ENCODE measurements at regions not wholly inside any gene's neighbourhood (a gene's known extent, or its start where the extent isn't known, plus 50 kb on each side); places are given as distances from the start of the nearest gene placed in this dataset.

DNA sequence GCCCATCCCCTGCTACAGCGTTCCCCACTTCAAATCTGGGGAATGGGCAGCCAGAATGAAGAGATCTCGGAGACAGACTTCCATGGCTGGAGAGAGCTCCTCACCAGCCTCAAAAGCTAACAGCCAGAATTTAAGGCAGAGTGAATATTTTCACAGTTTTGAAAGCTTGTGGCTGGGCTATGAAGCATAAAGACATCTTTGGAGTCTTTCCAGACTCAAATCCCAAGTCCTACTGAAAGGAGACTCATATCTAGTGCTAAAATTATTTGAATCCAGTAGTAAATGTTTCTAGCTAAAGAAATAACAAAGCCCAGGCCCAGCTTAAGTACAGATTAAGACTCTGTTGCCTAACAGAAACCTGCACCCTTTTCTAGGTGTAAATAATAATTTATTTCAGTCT is 628.4 kb upstream of the ALCAM start:
- DNase-seq (ENCODE audit: low read depth), result no peak
- TF ChIP-seq MYC (IDR thresholded peaks at IDR 0.05; ENCODE audit: low read depth, low read length), result no peak
- TF ChIP-seq, protein P1, sequence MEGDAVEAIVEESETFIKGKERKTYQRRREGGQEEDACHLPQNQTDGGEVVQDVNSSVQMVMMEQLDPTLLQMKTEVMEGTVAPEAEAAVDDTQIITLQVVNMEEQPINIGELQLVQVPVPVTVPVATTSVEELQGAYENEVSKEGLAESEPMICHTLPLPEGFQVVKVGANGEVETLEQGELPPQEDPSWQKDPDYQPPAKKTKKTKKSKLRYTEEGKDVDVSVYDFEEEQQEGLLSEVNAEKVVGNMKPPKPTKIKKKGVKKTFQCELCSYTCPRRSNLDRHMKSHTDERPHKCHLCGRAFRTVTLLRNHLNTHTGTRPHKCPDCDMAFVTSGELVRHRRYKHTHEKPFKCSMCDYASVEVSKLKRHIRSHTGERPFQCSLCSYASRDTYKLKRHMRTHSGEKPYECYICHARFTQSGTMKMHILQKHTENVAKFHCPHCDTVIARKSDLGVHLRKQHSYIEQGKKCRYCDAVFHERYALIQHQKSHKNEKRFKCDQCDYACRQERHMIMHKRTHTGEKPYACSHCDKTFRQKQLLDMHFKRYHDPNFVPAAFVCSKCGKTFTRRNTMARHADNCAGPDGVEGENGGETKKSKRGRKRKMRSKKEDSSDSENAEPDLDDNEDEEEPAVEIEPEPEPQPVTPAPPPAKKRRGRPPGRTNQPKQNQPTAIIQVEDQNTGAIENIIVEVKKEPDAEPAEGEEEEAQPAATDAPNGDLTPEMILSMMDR (IDR thresholded peaks at IDR 0.05; ENCODE audit: low read depth, low read length), result no peak
- TF ChIP-seq POLR2A (IDR thresholded peaks at IDR 0.05; ENCODE audit: extremely low read depth, insufficient read length), result no peak
- TF ChIP-seq MAX (IDR thresholded peaks at IDR 0.05; ENCODE audit: low read depth, low read length), result no peak
- H3K4me3 ChIP-seq (ENCODE audit: low read depth, low read length), result no peak overlapping the region

DNA sequence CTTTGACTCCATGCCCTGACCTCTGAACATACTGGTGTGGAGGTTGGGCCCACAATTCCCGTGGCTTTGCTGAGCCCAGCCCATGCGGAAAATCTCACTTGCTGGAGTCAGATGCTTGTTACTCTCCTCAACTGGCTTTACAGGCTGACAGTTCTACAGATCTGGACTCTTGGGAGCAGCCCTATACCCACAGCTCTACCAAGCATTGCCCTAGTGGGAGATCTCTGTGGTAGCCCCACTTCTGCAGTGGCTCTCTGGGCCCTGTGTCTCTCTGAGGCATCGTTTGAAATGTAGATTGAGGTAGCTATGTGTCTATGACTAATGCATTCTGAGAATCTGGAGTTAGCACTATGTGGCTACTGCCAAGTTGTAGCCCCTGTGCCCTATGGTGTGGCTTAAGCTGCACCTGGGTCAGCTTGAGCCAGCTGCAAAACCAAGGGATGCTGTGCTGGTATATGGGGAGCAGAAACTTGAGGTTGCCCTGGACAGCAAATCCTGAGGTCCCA is 625.8 kb upstream of the ALCAM start:
- no peak for DNase-seq (ENCODE audit: low read depth)
- TF ChIP-seq, protein P1 (IDR thresholded peaks at IDR 0.05; ENCODE audit: low read depth, low read length), result no peak
- TF ChIP-seq MAX (IDR thresholded peaks at IDR 0.05; ENCODE audit: low read depth, low read length), result no peak
- TF ChIP-seq POLR2A (IDR thresholded peaks at IDR 0.05; ENCODE audit: extremely low read depth, insufficient read length), result no peak
- TF ChIP-seq MYC (IDR thresholded peaks at IDR 0.05; ENCODE audit: low read depth, low read length), result no peak

DNA sequence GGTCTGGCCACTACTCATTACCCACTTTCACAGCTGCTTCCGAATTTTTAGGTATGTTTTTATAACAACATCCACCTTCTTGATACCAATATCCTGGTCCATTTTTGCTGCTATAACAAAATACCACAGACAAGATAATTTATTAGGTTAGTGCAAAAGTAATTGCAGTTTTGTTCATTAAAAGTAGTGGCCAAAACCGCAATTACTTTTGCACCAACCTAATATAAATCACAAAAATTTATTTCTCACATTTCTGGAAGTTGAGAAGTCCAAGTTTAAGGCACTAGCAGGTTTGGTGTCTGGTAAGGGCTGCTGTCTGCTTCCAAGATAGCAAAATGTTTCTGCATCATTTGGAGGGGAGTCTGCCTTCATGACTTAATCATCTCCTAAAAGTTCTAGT is 624.7 kb upstream of the ALCAM start:
- TF ChIP-seq MAX (IDR thresholded peaks at IDR 0.05; ENCODE audit: low read depth, low read length), result no peak
- TF ChIP-seq, protein P1 (IDR thresholded peaks at IDR 0.05; ENCODE audit: low read depth, low read length), result no peak
- TF ChIP-seq MYC (IDR thresholded peaks at IDR 0.05; ENCODE audit: low read depth, low read length), result no peak
- no peak for TF ChIP-seq POLR2A (IDR thresholded peaks at IDR 0.05; ENCODE audit: extremely low read depth, insufficient read length)
- no peak overlapping the region for H3K4me3 ChIP-seq (ENCODE audit: low read depth, low read length)
- no peak for DNase-seq (ENCODE audit: low read depth)

More for the DNA sequence above, 625.8 kb upstream of the ALCAM start:
- H3K4me3 ChIP-seq (ENCODE audit: low read depth, low read length), result no peak overlapping the region

DNA sequence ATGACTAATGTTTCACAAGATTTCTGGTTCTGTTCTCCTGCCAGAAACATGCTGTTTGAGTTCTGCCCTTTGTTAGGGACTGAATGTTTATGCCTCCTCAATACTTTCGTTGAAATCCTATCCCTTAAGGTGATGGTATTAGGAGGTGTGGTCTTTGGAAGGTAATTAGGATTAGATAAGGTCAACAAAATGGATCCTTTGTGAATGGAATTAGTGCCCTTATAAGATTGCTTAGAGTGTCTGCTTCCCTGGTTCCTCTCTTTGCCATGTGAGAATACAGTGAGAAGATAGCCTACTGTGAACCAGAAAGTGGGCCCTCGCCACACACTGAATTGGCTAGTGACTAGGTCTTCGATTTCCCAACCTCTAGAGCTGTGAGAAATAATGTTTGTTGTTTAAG is 621.4 kb upstream of the ALCAM start:
- TF ChIP-seq MYC (IDR thresholded peaks at IDR 0.05; ENCODE audit: low read depth, low read length) (no peak), POLR2A (IDR thresholded peaks at IDR 0.05; ENCODE audit: extremely low read depth, insufficient read length) (no peak), MAX (IDR thresholded peaks at IDR 0.05; ENCODE audit: low read depth, low read length) (no peak)
- TF ChIP-seq, protein P1 (IDR thresholded peaks at IDR 0.05; ENCODE audit: low read depth, low read length), result no peak
- DNase-seq (ENCODE audit: low read depth), result no peak
- no peak overlapping the region for H3K4me3 ChIP-seq (ENCODE audit: low read depth, low read length)

- no peak for DNase-seq (ENCODE audit: low read depth)
- no peak for TF ChIP-seq POLR2A (IDR thresholded peaks at IDR 0.05; ENCODE audit: extremely low read depth, insufficient read length)
- no peak for TF ChIP-seq MYC (IDR thresholded peaks at IDR 0.05; ENCODE audit: low read depth, low read length)
- TF ChIP-seq, protein P1 (IDR thresholded peaks at IDR 0.05; ENCODE audit: low read depth, low read length), result no peak
- no peak for TF ChIP-seq MAX (IDR thresholded peaks at IDR 0.05; ENCODE audit: low read depth, low read length)
- H3K4me3 ChIP-seq (ENCODE audit: low read depth, low read length), result no peak overlapping the region
Observed at GRCh38 chr3:104746056-104746455, 620.7 kb upstream of the ALCAM start.

Measured in NB4 (cell line).